ENCODE measurements at regions not wholly inside any gene's neighbourhood (a gene's known extent, or its start where the extent isn't known, plus 50 kb on each side); places are given as distances from the start of the nearest gene placed in this dataset.

DNA sequence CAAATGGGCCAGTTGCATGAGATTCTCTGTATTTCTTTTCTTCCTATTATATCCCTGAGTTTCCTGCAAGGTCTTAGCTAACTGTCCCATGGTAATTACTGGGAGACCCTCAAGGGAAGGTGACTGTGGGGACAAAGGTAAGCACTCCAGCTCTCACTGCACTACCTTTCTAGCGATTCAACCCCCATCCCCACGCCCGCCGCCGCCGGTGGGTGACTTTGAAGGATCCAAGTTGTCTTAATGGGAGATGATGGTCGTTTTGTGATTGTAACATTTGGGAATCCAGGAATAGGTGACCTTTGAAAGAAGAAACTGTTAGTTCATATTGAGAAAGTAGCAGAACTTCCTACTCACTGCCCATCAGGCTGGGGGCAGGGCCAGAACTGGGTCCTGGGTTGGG lies 265.5 kb downstream of the LRFN2 start:
- Histone ChIP-seq H3K9me3 (no peaks in the 10 kb centered on the region), H3K4me3 (no peak overlapping the region), H3K27me3 (peaks cover 5% of the 10 kb centered on the region), H3K27ac (no peak overlapping the region), H3K36me3 (no peaks in the 10 kb centered on the region), H3K4me1 (no peaks in the 10 kb centered on the region)
- intact Hi-C loops (cut with DNase I): no loop called here
- TF ChIP-seq, protein P1, sequence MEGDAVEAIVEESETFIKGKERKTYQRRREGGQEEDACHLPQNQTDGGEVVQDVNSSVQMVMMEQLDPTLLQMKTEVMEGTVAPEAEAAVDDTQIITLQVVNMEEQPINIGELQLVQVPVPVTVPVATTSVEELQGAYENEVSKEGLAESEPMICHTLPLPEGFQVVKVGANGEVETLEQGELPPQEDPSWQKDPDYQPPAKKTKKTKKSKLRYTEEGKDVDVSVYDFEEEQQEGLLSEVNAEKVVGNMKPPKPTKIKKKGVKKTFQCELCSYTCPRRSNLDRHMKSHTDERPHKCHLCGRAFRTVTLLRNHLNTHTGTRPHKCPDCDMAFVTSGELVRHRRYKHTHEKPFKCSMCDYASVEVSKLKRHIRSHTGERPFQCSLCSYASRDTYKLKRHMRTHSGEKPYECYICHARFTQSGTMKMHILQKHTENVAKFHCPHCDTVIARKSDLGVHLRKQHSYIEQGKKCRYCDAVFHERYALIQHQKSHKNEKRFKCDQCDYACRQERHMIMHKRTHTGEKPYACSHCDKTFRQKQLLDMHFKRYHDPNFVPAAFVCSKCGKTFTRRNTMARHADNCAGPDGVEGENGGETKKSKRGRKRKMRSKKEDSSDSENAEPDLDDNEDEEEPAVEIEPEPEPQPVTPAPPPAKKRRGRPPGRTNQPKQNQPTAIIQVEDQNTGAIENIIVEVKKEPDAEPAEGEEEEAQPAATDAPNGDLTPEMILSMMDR (IDR thresholded peaks at IDR 0.05): no peak
- ATAC-seq: no peak
- no peak for DNase-seq

DNA sequence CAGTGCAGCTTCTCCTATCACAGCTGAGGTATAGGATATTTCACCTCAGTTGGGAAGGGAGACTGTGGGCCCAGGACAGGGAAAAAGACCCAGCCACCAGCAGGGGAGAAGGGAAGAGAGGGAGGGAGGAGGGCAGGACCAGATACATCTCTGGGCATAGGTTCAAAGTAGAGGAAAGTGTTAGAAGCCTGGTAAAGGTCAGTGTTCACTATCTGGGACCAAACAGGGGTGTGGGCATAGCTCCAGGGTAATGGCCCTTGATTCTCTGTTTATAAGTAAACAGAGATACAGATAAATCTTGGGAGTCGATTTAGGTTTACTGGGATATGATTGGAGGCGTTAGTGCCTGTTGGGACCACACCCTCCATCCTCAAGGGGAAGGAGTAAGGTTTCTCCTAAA lies 266.2 kb downstream of the LRFN2 start:
- H3K27me3 ChIP-seq: peaks cover 5% of the 10 kb centered on the region
- H3K36me3 ChIP-seq: no peaks in the 10 kb centered on the region
- DNase-seq (no peak), ATAC-seq (no peak)
- TF ChIP-seq, protein P1 (IDR thresholded peaks at IDR 0.05): no peak
- H3K4me1 ChIP-seq: no peaks in the 10 kb centered on the region
- intact Hi-C loops (cut with DNase I): no loop called here
- no peak overlapping the region for H3K27ac ChIP-seq
- H3K9me3 ChIP-seq: no peaks in the 10 kb centered on the region
- no peak overlapping the region for H3K4me3 ChIP-seq

DNA sequence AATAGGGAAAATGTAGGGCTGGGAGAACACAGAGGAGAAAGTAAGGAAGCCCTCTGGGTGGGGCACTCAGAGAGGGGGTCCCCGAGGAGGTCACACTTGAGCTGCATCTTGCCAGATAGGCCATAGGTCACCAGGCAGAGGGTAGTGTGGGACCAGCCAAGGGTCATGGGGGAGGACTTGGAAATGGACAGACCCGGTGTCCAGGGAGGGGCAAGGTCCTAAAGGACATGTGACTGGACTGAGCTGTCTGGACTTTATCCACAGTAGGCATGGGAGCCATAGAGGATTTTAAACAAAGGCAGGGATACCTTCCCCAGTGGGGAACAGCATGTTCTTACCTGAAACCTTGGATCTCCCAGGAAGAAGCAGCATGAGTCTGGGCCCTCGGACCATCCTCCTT lies 266.7 kb downstream of the LRFN2 start:
- Histone ChIP-seq H3K27ac (no peak overlapping the region), H3K9me3 (no peaks in the 10 kb centered on the region), H3K4me1 (no peaks in the 10 kb centered on the region), H3K36me3 (no peaks in the 10 kb centered on the region), H3K27me3 (peaks cover 5% of the 10 kb centered on the region), H3K4me3 (no peak overlapping the region)
- ATAC-seq (no peak), DNase-seq (no peak)
- intact Hi-C loops (cut with DNase I): no loop called here
- TF ChIP-seq, protein P1 (IDR thresholded peaks at IDR 0.05): no peak

DNA sequence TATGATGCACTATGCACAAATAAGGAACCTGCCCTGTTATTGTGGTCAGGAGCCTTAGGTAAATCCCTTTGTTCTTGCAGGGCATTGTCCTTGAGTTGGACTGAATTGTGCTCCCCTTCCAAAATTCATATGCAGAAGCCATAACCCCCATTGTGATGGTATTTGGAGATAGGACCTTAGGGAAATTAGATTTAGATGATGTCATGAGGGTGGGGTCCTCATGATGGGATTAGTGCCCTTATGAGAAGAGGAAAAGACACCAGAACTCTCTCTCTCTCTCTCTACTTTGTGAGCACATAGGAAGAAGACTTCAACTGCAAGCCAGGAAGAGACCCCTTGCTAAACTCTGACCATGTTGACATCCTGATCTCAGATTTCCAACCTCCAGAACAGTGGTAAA lies 268.0 kb downstream of the LRFN2 start:
- H3K36me3 ChIP-seq: no peaks in the 10 kb centered on the region
- H3K4me1 ChIP-seq: no peaks in the 10 kb centered on the region
- intact Hi-C loops (cut with DNase I): no loop called here
- DNase-seq: no peak
- H3K9me3 ChIP-seq: no peaks in the 10 kb centered on the region
- no peak overlapping the region for H3K27ac ChIP-seq
- H3K27me3 ChIP-seq: peaks cover 5% of the 10 kb centered on the region
- H3K4me3 ChIP-seq: no peak overlapping the region
- TF ChIP-seq, protein P1 (IDR thresholded peaks at IDR 0.05): no peak
- ATAC-seq: no peak

DNA sequence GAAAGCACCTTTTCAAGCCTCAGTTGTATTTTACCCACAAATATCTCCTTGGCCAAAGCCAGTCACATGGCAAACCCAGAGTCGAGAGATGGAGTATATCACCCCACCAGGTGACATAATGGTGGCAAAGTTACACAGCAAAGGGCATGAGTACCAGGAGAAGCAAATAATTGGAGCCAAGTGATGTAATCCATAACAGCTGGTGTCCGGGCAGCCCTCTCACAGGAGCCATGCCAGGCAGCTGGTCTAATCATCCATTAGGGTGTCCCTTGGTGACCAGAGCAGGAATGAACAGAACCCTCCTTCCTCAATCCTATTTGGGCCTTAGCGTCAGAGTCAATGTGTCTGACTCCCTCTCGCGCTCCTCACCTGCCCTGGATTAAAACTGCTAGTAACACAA lies 272.1 kb downstream of the LRFN2 start:
- DNase-seq: no peak
- ATAC-seq: no peak
- Histone ChIP-seq H3K9me3 (no peaks in the 10 kb centered on the region), H3K36me3 (no peaks in the 10 kb centered on the region), H3K27me3 (no peaks in the 10 kb centered on the region), H3K4me1 (no peaks in the 10 kb centered on the region), H3K27ac (no peak overlapping the region), H3K4me3 (no peak overlapping the region)
- intact Hi-C loops (cut with DNase I): no loop called here
- TF ChIP-seq, protein P1 (IDR thresholded peaks at IDR 0.05): no peak

DNA sequence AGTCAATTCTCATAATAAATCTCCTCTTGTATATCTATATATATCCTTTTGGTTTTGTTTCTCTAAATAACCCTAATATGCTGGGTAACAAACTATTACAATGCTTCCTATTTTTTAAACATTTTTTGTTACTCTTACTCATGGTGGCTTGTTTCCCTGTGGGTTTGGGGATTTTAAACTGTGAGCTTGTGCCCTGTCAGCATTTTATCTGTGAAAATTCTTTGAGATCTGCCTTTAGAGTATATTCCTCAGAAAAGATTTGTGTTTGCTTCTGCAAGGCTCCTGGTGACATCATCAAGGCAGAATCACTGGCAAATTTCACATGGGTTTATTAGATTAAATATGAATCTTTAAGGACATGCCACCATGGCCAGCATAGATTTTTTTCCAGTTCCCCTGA lies 273.6 kb downstream of the LRFN2 start:
- H3K27ac ChIP-seq: no peak overlapping the region
- ATAC-seq: no peak

More for the DNA sequence above, 273.6 kb downstream of the LRFN2 start:
- Histone ChIP-seq H3K9me3 (no peaks in the 10 kb centered on the region), H3K4me3 (no peak overlapping the region), H3K27me3 (no peaks in the 10 kb centered on the region), H3K4me1 (peaks cover 2% of the 10 kb centered on the region), H3K36me3 (no peaks in the 10 kb centered on the region)
- intact Hi-C loops (cut with DNase I): no loop called here
- no peak for DNase-seq
- TF ChIP-seq, protein P1 (IDR thresholded peaks at IDR 0.05): no peak
